ENCODE measurements at regions not wholly inside any gene's neighbourhood (a gene's known extent, or its start where the extent isn't known, plus 50 kb on each side); places are given as distances from the start of the nearest gene placed in this dataset.
A peak's percentile ranks its signal among the peaks of the same experiment; 100 is the strongest.

DNA sequence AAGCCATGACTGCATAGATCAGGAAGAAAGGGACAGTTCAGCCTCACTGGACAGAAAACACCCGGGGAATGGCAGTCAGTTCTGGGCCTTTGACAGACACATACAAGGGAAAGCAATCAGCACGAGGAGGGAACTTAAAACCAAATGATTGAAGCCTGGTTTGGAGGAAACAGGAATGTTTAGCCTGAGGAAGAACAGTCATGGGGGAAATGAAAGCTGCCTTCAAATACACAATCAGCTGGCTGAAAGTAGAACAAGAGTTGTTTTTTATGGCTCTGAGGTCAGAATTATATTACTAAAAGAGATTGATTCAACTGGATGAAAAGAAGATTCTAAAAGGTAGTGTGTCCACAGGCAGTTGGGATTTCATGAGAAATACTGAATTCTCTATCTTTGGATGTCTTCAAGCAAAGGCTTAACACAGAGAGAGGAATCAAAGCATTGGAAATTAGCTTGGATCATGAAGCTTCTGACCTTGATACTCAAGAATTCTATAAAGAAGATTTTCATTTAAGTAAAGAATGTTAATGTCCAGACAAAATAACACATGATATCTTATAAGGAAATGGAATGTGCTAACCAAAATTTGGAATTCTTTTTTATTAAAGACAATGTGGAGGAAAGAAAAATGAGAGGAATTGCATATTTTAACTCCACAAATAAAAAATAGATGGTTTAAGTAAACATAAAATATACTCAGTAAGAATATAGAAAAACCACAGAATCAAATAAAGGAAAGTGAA is 216.6 kb downstream of the IBTK start:
- H2AFZ ChIP-seq (ENCODE audit: low read depth, low read length) = peak overlapping the region; percentile 43
- no peak overlapping the region for H3K4me2 ChIP-seq (ENCODE audit: insufficient read depth, low read length)
- H3K27ac ChIP-seq (ENCODE audit: insufficient read depth, low read depth, low read length) = no peak overlapping the region
- ChIA-PET POLR2A (no interaction called here), CTCF (interaction anchor here (0.8 to 1.2 kb wide), 3 partner anchors 9 to 25 kb away, joined by 3 to 12 read pairs (median 6); no protein-coding TSS in a partner anchor)
- H3K4me3 ChIP-seq (replicated peaks in 1 of 3; ENCODE audit: insufficient read depth in 1 of 3, low read depth in 1 of 3, low read length in 3 of 3) = no peak overlapping the region
- no peaks in the 10 kb centered on the region for H3K9me3 ChIP-seq (replicated peaks; ENCODE audit: control insufficient read depth, insufficient read depth, low read length)
- H3K36me3 ChIP-seq (ENCODE audit: control insufficient read depth in 2 of 2, extremely low read depth in 1 of 2, insufficient read depth in 2 of 2, low read length in 2 of 2) = no peaks in the 10 kb centered on the region
- no peaks in the 10 kb centered on the region for H3K4me1 ChIP-seq (ENCODE audit: control insufficient read depth, extremely low read depth, insufficient read depth, low read length)
- no peaks in the 10 kb centered on the region for H3K27me3 ChIP-seq (ENCODE audit: control insufficient read depth in 2 of 2, insufficient read depth in 2 of 2, low read length in 2 of 2)
- BruUV-seq (replicated peaks) = no TSS peak
- dilution Hi-C loops (cut with MboI; ENCODE audit: extremely low pct_ligation_motif_present, low sequenced_read_pairs) = no loop called here
- no peak for FAIRE-seq
- DNase-seq (ENCODE audit: low read depth, low spot score) = peak; percentile 35
- intact Hi-C loops (cut with micrococcal nuclease) = no loop called here
- H4K20me1 ChIP-seq (replicated peaks; ENCODE audit: control insufficient read depth, extremely low read depth, insufficient read depth, low read length) = no peaks in the 10 kb centered on the region
- no peaks in the 10 kb centered on the region for H3K9me1 ChIP-seq (replicated peaks; ENCODE audit: control insufficient read depth, extremely low read depth, insufficient read depth, low read length)
- no peak for TF ChIP-seq FOS (IDR thresholded peaks at IDR 0.05; ENCODE audit: borderline replicate concordance, insufficient read depth, low read length)
- no peak for TF ChIP-seq EZH2 (IDR thresholded peaks at IDR 0.05; ENCODE audit: borderline replicate concordance, low read depth, low read length, severe bottlenecking)
- TF ChIP-seq POLR2A (IDR thresholded peaks at IDR 0.05; ENCODE audit: low read depth, low read length) = no peak
- TF ChIP-seq, protein P1, sequence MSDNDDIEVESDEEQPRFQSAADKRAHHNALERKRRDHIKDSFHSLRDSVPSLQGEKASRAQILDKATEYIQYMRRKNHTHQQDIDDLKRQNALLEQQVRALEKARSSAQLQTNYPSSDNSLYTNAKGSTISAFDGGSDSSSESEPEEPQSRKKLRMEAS (IDR thresholded peaks at IDR 0.05; ENCODE audit: insufficient read depth, insufficient read length) = no peak
- no peak for TF ChIP-seq MYC (IDR thresholded peaks at IDR 0.05; ENCODE audit: low read depth, low read length)
- TF ChIP-seq, protein P2, sequence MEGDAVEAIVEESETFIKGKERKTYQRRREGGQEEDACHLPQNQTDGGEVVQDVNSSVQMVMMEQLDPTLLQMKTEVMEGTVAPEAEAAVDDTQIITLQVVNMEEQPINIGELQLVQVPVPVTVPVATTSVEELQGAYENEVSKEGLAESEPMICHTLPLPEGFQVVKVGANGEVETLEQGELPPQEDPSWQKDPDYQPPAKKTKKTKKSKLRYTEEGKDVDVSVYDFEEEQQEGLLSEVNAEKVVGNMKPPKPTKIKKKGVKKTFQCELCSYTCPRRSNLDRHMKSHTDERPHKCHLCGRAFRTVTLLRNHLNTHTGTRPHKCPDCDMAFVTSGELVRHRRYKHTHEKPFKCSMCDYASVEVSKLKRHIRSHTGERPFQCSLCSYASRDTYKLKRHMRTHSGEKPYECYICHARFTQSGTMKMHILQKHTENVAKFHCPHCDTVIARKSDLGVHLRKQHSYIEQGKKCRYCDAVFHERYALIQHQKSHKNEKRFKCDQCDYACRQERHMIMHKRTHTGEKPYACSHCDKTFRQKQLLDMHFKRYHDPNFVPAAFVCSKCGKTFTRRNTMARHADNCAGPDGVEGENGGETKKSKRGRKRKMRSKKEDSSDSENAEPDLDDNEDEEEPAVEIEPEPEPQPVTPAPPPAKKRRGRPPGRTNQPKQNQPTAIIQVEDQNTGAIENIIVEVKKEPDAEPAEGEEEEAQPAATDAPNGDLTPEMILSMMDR (IDR thresholded peaks at IDR 0.05; ENCODE audit: extremely low read depth in 1 of 2, insufficient read depth in 1 of 2, low read depth in 1 of 2, low read length in 2 of 2) = no peak
- no peak for TF ChIP-seq JUN (IDR thresholded peaks at IDR 0.05; ENCODE audit: borderline replicate concordance, insufficient read depth, insufficient read length, low read depth)
- TF ChIP-seq POLR2AphosphoS5 (IDR thresholded peaks at IDR 0.05; ENCODE audit: insufficient read depth, low read depth, low read length) = no peak
- no peak for TF ChIP-seq GATA2 (IDR thresholded peaks at IDR 0.05; ENCODE audit: insufficient read depth, insufficient read length, low read depth, low read length)
- no peak overlapping the region for H3K9ac ChIP-seq (replicated peaks; ENCODE audit: extremely low read depth, insufficient read depth, low read length)
- H3K79me2 ChIP-seq (ENCODE audit: control insufficient read depth, insufficient read depth, low read length) = no peaks in the 10 kb centered on the region

Measured in endothelial cell of umbilical vein (primary cell).